Stromal cell of bone marrow (primary cell): ENCODE measurements at regions not wholly inside any gene's neighbourhood (a gene's known extent, or its start where the extent isn't known, plus 50 kb on each side); places are given as distances from the start of the nearest gene placed in this dataset.

Source experiments
- DNase-seq: peaks from one replicate; pipeline ENCODE4 v3.0.0-alpha.2; 2012; ENCODE audit warnings: low read depth

- DNase-seq = no peak
These were observed 286.9 kb downstream of the BCOR start for GRCh38 chrX:39810901-39811300.

- no peak for DNase-seq
These were observed 286.4 kb downstream of the BCOR start for GRCh38 chrX:39811376-39811775.

GRCh38 chrX:39813631-39814277 lies 284.0 kb downstream of the BCOR start:
- peak; percentile 27 for DNase-seq

DNA sequence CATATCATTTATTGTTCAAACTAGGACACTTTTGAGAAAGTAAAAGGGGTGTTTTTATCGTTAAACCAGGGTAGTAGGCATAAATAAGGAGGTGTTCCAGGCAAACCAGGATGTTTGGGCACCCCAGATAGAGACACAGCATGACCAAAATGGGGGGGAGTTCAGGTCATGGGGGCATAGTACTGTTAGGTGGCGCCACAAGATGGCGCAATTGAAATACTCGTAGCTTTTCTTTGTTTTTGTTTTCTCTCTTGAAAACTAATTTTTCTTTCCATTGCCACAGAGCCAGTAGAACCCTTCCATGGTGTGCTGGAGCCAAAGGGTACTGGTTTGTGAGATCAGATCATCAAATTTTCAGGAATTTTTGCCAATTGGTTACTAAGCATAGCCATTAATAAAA lies 283.4 kb downstream of the BCOR start:
- DNase-seq = no peak

- DNase-seq = no peak
These were observed 282.1 kb downstream of the BCOR start for GRCh38 chrX:39815631-39816030.

DNA sequence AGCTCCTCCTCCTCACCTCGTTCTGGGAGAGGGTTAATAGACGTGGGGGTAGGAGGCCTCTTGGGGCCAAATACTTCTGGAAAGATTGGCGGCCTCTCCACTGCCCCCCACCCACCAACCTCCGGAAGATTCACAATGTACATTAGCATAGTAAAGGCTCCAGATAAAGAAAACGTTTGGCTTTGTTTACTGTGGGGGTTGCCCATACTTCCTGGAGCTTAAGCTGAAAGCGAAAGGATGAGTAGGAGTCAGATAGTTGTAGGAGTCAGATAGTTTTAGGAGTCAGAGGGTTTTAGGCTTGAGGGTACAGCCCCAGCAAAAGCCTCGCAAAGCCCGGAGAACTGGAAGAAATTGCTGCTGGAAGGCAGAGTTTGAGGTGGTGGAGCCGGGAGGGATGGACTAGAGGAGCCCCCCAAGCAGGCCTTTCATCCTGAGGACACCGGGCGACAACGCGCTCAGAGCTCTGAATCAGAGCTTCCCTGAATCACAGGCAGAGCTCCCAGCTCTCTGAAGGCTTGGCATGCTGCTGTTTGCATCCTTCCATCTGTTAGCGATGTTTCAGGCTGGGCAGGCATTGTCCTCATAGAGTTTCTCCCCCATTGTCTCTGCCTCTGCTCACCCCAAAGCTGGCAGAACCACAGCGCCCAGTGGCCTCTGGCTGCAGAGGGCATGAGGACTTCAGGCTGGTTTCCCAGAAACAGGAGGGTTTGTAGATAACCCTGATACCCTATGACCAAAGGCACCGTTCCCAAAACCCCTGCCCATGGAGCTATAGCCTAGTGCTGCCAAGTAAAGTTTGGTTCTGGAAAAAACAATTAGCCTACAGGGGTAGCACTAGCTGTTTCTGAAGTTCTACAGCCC lies 280.7 kb downstream of the BCOR start:
- DNase-seq = no peak

GRCh38 chrX:39817754-39818470 lies 279.8 kb downstream of the BCOR start:
- DNase-seq = no peak

- no peak for DNase-seq
These were observed 279.0 kb downstream of the BCOR start for GRCh38 chrX:39818750-39819149.

DNA sequence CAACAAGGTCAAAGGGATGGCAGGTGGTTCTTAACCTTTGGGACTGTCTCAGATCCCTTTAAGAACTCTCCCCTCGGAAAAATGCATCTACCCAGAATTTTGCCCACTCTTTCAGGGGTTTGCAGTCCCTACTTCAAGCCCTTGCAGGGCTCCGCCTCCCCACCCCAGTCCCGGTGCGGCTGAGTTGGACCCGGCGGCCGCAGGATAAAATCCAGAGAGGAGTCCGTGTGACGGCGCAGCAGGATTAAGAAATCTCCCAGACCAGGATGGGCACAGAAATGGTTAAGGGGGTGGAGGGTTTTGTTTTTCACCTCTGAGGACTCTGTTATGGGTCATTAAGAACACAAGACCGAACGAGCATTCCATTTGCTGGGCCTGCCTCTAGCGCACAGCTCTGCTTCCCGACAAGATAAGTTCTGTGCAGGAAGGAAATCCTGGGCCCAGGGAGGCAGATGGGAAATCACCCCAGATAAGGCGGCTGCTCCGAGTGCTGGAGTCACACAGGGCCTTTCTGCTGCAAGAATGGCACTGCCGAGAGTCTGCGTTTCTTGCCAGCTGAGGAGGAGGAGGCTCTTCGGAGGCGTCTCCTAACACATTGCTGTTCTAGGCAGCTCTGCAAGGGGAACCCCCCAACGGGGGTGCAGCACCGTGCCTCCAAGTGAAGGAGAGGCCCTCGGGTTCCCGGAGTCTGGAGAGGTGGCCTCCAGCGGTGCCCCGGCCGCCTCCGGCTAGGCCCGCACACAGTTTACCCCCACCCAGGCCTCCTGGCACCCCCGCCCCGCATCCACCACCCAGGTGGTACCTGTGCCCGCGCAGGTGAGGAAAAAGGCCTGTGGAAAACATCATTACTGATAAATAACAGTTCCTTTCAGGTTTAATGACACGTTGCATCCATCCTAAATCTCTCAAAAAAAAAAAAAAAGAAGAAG lies 277.6 kb downstream of the BCOR start:
- DNase-seq = no peak

DNA sequence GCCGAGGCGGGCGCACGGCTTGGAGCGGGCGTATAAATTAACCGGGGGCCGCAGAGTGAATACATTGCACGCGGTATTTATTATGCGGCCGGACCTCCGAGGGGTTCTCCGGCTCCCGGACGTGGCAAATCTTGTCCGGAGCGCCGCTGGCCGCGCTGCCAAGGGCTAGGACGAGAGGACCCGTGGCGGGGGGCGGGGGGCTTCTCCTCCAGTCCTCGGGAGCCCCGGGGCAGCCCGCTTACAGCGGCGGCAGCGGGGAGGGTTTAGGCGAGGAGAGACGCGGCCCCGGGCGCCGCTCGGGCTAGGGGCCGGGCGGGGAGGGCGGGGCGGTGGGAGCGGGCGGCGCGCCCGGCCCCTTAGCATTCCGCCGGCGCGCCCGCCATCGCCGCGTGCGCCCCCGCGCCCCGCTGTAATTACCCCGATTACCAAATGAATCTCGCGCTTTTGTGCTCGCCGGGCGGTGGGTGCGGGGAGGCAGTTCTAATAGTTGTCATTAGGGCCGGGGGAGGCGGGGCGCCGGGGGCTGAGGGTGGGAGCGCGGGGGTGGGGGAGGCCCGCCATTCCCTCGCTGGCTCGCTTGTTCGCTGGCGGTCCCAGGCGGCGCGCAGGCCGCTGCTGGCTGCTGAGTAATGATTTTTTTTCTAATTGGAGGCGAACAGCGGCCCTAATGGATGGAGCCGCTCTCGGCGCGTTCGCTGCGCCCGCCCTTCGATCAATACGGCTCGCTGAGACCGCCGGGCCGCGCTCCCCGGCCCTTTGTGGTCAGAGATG lies 276.6 kb downstream of the BCOR start:
- DNase-seq = no peak

DNA sequence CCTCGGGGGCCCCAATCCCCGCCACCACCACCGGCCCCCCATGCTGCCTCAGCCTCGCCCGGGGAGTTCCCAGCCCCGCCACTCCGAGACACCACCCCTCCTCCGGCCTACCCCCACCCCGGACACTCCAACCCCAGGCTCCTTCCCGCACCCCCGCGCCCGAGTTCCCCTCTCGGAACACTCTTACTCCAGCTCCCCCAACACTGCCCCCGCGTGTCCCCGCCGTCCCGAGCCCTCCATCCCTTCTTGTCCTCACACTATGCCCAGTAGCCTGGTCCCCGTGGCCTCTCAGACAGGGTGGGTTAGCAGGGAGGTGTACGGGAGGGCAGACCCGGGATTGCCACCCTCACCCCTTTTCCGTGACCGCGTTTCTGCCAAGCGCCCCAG lies 276.1 kb downstream of the BCOR start:
- DNase-seq = no peak

- no peak for DNase-seq
These were observed 275.5 kb downstream of the BCOR start for GRCh38 chrX:39822133-39822748.

DNA sequence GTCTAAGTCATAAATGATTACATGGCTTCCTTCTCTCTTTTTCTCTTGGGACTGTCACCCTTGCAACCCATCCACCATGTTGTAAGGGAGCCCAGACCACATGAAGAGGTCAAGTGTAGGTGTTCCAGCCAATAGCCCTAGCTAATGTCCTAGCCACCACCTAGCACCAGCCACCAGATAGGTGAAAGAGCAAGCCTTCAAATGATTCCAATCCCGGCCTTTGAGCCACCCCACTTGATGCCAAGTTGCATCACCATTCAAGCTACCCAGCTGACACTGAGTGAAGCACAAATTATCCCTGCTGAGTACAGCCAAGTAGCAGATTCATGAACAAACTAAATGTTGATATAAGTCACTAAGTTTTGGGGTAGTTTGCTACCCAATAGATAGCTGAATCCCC lies 274.3 kb downstream of the BCOR start:
- no peak for DNase-seq

GRCh38 chrX:39823854-39824253 lies 273.9 kb downstream of the BCOR start:
- DNase-seq = no peak

GRCh38 chrX:39826813-39827543 lies 270.8 kb downstream of the BCOR start:
- no peak for DNase-seq

- DNase-seq = no peak
These were observed 269.8 kb downstream of the BCOR start for GRCh38 chrX:39827951-39828350.

DNA sequence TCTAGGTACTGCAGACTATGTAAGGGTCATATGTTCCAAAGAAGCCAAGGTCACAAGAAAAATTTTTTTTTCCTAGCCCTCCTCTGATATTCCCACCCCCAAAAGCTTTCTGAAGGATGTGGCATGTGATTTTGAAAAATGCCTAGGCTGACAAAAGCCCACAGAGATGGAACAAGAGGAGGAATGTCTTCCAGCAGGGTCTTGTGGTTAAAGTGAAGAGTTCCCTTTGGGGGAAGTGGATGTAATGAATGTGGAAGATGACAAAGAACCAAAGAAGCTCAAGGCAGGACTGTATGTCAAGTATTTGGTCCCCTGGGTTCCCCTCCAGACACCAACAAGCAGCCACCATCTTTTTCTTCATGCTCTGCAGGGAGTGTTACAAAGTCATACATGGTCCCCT lies 268.8 kb downstream of the BCOR start:
- no peak for DNase-seq

- no peak for DNase-seq
These were observed 267.8 kb downstream of the BCOR start for GRCh38 chrX:39829965-39830364.

- no peak for DNase-seq
These were observed 267.3 kb downstream of the BCOR start for GRCh38 chrX:39830414-39830813.

- DNase-seq = no peak
These were observed 265.5 kb downstream of the BCOR start for GRCh38 chrX:39832211-39832610.
